Erythroblast (primary cell): ENCODE measurements at regions not wholly inside any gene's neighbourhood (a gene's known extent, or its start where the extent isn't known, plus 50 kb on each side); places are given as distances from the start of the nearest gene placed in this dataset.

ENCODE experiments used
- GATA1 ChIP-seq: IDR thresholded peaks from 2 replicates; pipeline ENCODE4 v1.6.1; 2011; ENCODE audit warnings: low read depth, mild to moderate bottlenecking, control low read depth, low read length, moderate library complexity
- POLR2A ChIP-seq: IDR thresholded peaks from 2 replicates; pipeline ENCODE4 v1.6.1; 2011; ENCODE audit warnings: mild to moderate bottlenecking, low read length

DNA sequence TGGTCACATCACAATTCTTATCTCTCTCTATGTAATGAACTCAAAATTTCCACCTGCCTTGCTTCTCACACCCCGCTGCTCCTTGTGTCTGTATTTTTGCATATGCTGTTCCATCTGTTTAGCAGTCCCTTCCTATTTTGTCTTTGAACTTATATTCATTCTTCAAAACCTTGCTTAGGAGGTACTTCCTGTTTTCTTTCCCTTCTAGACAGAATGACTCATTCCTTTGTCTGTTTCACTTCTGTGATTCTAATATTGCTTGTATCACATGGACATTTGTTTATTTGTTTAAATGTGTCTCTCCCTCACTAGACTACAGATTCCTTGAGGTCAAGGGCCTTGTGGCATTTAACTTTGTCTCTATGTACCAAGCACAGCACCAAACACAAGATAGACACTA lies 424.2 kb downstream of the ETNK1 start:
- TF ChIP-seq POLR2A (no peak), GATA1 (no peak)
